ENCODE measurements at regions not wholly inside any gene's neighbourhood (a gene's known extent, or its start where the extent isn't known, plus 50 kb on each side); places are given as distances from the start of the nearest gene placed in this dataset.

DNA sequence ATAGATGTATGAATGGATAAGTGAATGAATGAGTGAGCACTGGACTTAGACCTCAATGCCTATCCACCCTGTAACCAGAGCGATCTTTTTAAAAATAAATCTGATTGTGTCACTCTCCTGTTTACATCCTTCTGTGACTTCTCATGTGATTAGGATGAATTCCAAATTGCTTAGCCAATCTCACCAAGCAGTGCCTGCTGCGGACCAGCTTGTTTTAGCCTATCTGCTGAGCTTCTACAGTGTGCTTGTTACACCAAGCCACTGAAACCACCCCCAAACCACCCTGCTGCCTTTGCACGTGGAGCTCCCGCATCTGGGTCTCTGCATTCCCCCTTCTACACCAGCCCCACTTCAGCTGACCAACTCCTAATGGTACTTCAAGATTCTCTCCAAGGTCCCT, 265.4 kb downstream of the EN1 start:
- intact Hi-C loops (cut with DNase I): no loop called here
- Histone ChIP-seq H3K27me3 (no peaks in the 10 kb centered on the region), H3K4me3 (no peak overlapping the region)

DNA sequence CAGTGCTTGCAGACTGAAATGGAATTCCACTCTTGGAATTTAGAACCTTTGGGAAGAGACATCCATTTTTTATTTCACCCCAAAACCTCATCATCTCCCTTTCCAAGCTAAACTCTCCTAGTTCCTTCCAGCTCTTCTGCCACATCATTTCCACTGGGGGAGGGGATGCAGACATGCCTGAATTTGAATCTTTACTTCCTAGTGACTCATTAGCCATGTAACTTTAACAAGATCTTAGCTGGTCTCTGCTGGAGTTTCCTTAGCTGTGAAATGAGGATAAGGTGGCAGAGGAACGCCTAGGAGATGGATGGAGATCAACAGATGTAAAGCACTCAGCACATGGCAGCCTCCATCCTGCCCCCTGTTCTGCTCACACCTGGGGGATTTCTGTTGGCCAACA, 266.8 kb downstream of the EN1 start:
- H3K4me3 ChIP-seq: no peak overlapping the region

More for the DNA sequence above, 265.4 kb downstream of the EN1 start:
- Histone ChIP-seq H3K4me1 (replicated peaks in 1 of 2) (no peaks in the 10 kb centered on the region), H3K36me3 (replicated peaks in 1 of 2) (no peaks in the 10 kb centered on the region), H3K27ac (no peak overlapping the region), H3K9me3 (replicated peaks in 1 of 3) (no peaks in the 10 kb centered on the region)
- TF ChIP-seq, protein P1, sequence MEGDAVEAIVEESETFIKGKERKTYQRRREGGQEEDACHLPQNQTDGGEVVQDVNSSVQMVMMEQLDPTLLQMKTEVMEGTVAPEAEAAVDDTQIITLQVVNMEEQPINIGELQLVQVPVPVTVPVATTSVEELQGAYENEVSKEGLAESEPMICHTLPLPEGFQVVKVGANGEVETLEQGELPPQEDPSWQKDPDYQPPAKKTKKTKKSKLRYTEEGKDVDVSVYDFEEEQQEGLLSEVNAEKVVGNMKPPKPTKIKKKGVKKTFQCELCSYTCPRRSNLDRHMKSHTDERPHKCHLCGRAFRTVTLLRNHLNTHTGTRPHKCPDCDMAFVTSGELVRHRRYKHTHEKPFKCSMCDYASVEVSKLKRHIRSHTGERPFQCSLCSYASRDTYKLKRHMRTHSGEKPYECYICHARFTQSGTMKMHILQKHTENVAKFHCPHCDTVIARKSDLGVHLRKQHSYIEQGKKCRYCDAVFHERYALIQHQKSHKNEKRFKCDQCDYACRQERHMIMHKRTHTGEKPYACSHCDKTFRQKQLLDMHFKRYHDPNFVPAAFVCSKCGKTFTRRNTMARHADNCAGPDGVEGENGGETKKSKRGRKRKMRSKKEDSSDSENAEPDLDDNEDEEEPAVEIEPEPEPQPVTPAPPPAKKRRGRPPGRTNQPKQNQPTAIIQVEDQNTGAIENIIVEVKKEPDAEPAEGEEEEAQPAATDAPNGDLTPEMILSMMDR (IDR thresholded peaks at IDR 0.05): no peak
- no peak for TF ChIP-seq POLR2A (IDR thresholded peaks at IDR 0.05)
- 83 to 90% (median 85%) methylated on average over 4 of the region's 4 CpGs for WGBS, 4 donors
- no peak for DNase-seq

DNA sequence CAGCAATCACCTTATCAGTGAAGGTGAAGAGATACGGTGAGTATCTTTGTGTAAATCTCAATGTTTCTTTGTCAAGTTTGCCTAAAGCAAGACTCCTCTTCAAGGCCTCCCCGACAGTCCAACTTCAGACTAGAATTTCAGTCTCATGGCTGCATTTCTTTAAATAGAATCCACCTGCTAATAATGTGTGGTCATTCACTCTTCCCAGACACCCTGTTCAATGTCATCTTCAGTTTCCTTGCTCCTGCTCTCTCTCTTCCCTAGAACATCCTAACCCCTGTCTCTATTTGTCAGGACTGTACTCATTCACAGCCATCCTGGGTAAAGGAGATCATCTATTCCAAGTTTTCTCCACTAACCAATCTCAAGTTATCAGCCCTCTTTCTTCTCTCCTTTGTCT, 267.3 kb downstream of the EN1 start:
- no peak for DNase-seq
- WGBS, 4 donors: 49 to 58% (median 53%) methylated on average over 2 of the region's 2 CpGs
- Histone ChIP-seq H3K36me3 (replicated peaks in 1 of 2) (no peaks in the 10 kb centered on the region), H3K27ac (no peak overlapping the region), H3K4me1 (replicated peaks in 1 of 2) (no peaks in the 10 kb centered on the region), H3K9me3 (replicated peaks in 1 of 3) (no peaks in the 10 kb centered on the region), H3K4me3 (no peak overlapping the region), H3K27me3 (no peaks in the 10 kb centered on the region)
- TF ChIP-seq POLR2A (IDR thresholded peaks at IDR 0.05): no peak
- TF ChIP-seq, protein P1 (IDR thresholded peaks at IDR 0.05): no peak
- intact Hi-C loops (cut with DNase I): no loop called here

More for the DNA sequence above, 266.8 kb downstream of the EN1 start:
- Histone ChIP-seq H3K36me3 (replicated peaks in 1 of 2) (no peaks in the 10 kb centered on the region), H3K27me3 (no peaks in the 10 kb centered on the region), H3K9me3 (replicated peaks in 1 of 3) (no peaks in the 10 kb centered on the region), H3K4me1 (replicated peaks in 1 of 2) (no peaks in the 10 kb centered on the region), H3K27ac (no peak overlapping the region)
- TF ChIP-seq POLR2A (IDR thresholded peaks at IDR 0.05): no peak
- TF ChIP-seq, protein P1 (IDR thresholded peaks at IDR 0.05): no peak
- no peak for DNase-seq
- 33 to 56% (median 40%) methylated on average over 1 of the region's 1 CpG for WGBS, 4 donors
- intact Hi-C loops (cut with DNase I): no loop called here

DNA sequence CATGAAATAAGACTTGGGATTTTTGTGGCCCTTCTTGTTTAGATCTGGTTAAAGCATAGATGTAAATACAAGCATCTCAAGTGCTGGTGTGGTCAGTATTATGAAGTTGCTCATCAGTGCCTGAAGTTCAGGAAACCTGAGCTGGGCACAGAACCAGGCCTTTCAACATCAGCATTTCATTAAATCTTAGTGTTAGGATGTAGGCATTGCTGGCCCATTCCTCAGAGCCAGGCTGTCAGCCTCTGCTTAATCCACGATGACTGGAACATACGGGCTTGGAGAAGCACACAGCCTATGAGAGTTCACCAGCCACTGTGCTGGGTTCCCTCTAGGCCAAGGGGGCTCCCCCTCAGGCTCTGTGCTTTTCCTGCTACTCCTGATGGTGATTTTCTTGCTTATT, 270.2 kb downstream of the EN1 start:
- 43 to 61% (median 49%) methylated on average over 1 to 2 of the region's 2 CpGs for WGBS, 4 donors
- TF ChIP-seq POLR2A (IDR thresholded peaks at IDR 0.05): no peak
- TF ChIP-seq, protein P1 (IDR thresholded peaks at IDR 0.05): no peak
- H3K27me3 ChIP-seq: no peaks in the 10 kb centered on the region

More for the DNA sequence above, 270.2 kb downstream of the EN1 start:
- no peaks in the 10 kb centered on the region for H3K36me3 ChIP-seq (replicated peaks in 1 of 2)
- H3K4me1 ChIP-seq (replicated peaks in 1 of 2): no peaks in the 10 kb centered on the region
- no peaks in the 10 kb centered on the region for H3K9me3 ChIP-seq (replicated peaks in 1 of 3)
- no peak overlapping the region for H3K27ac ChIP-seq
- no peak for DNase-seq
- H3K4me3 ChIP-seq: no peak overlapping the region
- intact Hi-C loops (cut with DNase I): no loop called here

Data from adrenal gland (tissue), 9 donors.